HUES48 (cell line): ENCODE measurements at regions not wholly inside any gene's neighbourhood (a gene's known extent, or its start where the extent isn't known, plus 50 kb on each side); places are given as distances from the start of the nearest gene placed in this dataset.

Source experiments
- H3K27ac ChIP-seq: one replicate; pipeline ENCODE4 v1.7.0; 2013; ENCODE audit warnings: low read depth, low read length, inconsistent platforms
- H3K27me3 ChIP-seq: 2 replicates; pipeline ENCODE4 v1.6.1; 2013; ENCODE audit warnings: mild to moderate bottlenecking, low read length; ENCODE audit not compliant: control insufficient read depth, insufficient read depth
- H3K36me3 ChIP-seq: 2 replicates; pipeline ENCODE4 v1.6.1; 2013; ENCODE audit warnings: low read length; ENCODE audit not compliant: control insufficient read depth, insufficient read depth
- H3K4me1 ChIP-seq: 2 replicates; pipeline ENCODE4 v1.6.1; 2013; ENCODE audit warnings: mild to moderate bottlenecking, low read length; ENCODE audit not compliant: control insufficient read depth, insufficient read depth
- H3K4me3 ChIP-seq: 2 replicates; pipeline ENCODE4 v1.5.1; 2013; ENCODE audit warnings: mild to moderate bottlenecking, low read depth, low read length
- H3K9ac ChIP-seq: 2 replicates; pipeline ENCODE4 v1.6.1; 2013; ENCODE audit warnings: mild to moderate bottlenecking, low read depth, low read length, moderate library complexity
- H3K9me3 ChIP-seq: 2 replicates; pipeline ENCODE4 v1.6.1; 2013; ENCODE audit warnings: low read length; ENCODE audit not compliant: control insufficient read depth, insufficient read depth

DNA sequence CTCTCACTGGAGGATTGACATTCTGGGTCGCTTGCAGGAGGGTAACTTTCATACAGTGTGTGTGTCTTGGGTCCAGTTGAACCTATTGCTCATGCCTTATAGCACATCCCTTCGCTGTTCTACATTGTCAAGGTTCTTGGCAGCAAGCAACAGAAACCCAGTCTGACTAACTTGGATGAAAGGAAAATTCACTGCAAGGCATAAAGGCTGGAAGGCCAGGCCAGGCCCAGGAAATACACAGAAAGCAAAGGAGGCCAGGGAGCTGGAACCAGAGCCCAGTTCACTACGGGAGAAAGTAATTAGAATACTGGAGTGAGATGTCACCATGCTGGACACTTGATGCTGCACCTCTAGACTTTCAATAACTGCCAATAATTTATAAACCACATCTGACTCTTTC, 353.8 kb upstream of the GATB start:
- Histone ChIP-seq H3K9me3 (no peaks in the 10 kb centered on the region), H3K27me3 (no peaks in the 10 kb centered on the region), H3K4me3 (no peak overlapping the region), H3K9ac (no peak overlapping the region), H3K27ac (no peak overlapping the region), H3K36me3 (no peaks in the 10 kb centered on the region), H3K4me1 (no peaks in the 10 kb centered on the region)

DNA sequence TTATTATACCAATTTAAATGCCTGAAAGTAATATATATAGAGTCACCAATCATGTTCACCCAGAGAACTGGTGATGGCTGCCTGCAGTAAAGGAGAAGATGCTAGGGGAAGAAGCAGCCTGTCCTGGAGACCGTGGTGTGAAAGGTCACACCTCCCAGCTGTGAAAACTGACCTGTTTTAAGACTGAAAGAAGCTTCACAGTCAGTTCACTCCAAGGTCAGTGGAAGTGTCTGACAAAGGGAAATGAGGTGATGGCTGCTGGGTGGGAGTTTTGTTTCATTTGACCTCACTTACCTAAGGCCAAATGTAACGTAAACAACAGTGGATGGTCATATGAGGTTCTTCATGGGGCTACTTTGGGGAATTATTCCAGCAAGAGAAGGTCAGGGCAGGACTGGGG, 352.1 kb upstream of the GATB start:
- H3K27me3 ChIP-seq, result no peaks in the 10 kb centered on the region
- no peaks in the 10 kb centered on the region for H3K4me1 ChIP-seq

DNA sequence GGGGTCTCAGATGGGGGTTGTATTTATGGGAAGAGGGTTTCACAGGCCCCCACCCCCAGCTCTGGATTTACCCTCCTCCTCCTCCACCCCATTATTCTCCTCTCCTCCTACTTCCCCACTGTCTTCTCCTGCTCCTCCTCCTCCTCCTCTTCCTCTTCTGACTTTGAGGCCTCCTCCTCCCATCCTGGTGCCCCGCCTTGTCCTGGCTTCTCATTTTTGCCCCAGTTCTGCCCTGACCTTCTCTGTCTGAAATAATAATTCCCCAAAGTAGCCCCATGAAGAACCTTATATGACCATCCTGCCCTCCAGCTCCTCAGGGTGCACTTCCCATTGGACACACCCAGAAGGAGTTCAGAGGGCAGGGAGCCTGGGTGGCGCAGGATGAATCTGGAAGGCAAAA, 351.4 kb upstream of the GATB start:
- Histone ChIP-seq H3K36me3 (no peaks in the 10 kb centered on the region), H3K27ac (no peak overlapping the region), H3K4me3 (no peak overlapping the region), H3K27me3 (no peaks in the 10 kb centered on the region), H3K9ac (no peak overlapping the region), H3K4me1 (no peaks in the 10 kb centered on the region), H3K9me3 (no peaks in the 10 kb centered on the region)

More for the DNA sequence above, 352.1 kb upstream of the GATB start:
- H3K4me3 ChIP-seq, result no peak overlapping the region
- no peaks in the 10 kb centered on the region for H3K36me3 ChIP-seq
- no peak overlapping the region for H3K9ac ChIP-seq
- H3K9me3 ChIP-seq, result no peaks in the 10 kb centered on the region
- H3K27ac ChIP-seq, result no peak overlapping the region

DNA sequence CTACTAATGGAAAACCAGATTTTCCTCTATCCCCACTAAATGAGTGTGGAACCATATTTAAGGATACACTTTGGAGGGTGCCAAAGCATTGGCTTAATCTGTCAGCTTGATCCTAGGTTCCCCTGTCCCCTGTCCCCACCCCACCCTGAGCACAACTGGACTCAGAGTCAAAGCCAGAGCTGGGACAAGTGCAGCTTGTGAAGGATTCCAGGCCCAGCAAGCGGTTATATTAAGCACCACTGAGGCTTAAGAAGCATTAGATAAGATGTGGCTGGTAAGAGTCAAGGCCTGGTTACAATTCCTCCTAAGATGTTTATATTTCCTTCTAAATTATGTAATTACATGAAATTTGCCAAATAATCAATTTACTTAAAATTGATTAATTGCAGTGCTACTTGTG, 350.0 kb upstream of the GATB start:
- no peaks in the 10 kb centered on the region for H3K4me1 ChIP-seq
- H3K27ac ChIP-seq, result no peak overlapping the region
- H3K27me3 ChIP-seq, result no peaks in the 10 kb centered on the region
- no peaks in the 10 kb centered on the region for H3K36me3 ChIP-seq
- H3K9me3 ChIP-seq, result no peaks in the 10 kb centered on the region
- no peak overlapping the region for H3K4me3 ChIP-seq
- no peak overlapping the region for H3K9ac ChIP-seq

DNA sequence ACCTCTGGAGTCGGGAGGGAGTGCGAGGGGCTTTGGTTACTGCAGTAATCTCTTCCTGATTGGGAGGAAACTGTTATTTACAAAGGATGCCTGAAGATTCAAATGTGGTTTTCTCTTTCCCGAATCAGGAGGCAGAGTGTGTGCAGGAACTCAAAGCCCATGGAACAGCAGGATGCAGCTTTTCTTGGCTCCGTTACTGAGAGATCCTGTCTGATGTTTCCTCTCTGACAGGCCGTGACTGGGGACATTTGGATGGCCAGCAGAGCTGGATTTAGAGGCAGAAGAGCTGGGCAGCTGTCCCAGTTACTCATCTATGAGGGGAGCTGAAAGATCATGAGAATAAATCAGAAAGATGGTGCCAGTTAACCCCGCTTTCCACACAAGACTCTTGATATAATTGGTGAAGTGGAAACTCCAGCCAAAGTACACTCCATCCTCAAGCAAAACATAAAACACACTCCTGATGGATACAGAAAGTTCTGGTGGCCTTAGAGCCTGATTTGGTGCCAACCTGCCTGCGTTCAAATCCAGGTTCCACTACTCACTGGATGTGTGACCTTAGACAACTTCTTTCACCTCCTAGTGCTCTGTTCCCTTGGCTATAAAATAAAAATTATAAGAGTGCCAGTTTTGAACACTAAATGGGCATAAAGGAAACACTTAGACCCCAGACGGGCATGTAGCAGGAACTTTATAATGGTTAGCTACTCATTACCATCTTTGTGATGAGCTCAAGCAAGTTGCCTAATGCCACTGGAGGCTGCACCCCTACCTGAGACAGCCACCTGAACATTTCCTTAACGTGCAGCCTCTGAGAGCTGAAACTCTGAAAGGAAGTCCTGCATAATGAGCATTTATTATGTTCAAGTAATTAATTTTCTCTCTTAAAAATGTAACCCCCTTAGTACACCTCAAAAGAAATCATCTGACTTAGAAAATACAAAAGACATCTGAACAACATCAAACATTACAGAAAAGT, 349.0 kb upstream of the GATB start:
- Histone ChIP-seq H3K27ac (no peak overlapping the region), H3K27me3 (no peaks in the 10 kb centered on the region), H3K36me3 (no peaks in the 10 kb centered on the region), H3K4me1 (no peaks in the 10 kb centered on the region), H3K9me3 (no peaks in the 10 kb centered on the region), H3K9ac (no peak overlapping the region), H3K4me3 (no peak overlapping the region)

DNA sequence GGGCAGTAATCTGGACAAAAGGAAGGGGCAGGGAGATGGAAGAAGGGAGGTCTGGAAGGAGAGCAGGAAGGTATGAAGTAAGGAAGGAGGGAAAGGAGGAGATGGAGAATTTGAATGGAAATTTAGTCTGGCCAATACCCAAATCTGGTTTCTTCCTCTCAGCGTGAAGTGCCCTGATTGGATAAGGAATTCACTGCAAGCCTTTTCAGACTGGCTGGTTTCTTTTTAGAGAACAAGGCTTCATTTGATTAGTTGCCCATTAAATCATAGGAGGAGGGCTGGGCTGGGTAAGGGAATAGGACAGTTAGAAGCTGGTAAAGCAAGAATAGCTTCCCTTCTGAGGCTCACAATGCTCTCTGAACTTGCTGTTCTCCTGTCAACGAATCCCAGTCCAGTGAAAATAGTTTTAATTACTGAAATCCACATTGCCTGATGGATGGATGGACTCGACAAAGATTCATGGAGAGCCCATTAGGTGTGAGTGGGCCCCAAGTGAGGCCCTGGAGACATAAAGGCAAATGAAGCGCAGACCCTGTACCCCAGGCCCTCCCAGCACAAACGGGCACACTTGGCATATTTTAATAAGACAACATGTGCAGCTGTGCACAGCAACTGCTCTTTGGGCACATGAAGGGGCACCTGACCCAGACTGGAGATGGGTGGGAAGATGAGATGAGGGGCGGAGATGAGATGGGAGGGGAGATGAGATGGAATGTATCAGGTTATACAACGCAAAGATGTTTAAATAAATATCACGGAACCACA, 347.1 kb upstream of the GATB start:
- H3K9me3 ChIP-seq, result no peaks in the 10 kb centered on the region
- H3K36me3 ChIP-seq, result no peaks in the 10 kb centered on the region
- no peak overlapping the region for H3K27ac ChIP-seq
- H3K4me3 ChIP-seq, result no peak overlapping the region
- no peaks in the 10 kb centered on the region for H3K4me1 ChIP-seq
- no peak overlapping the region for H3K9ac ChIP-seq
- no peaks in the 10 kb centered on the region for H3K27me3 ChIP-seq

DNA sequence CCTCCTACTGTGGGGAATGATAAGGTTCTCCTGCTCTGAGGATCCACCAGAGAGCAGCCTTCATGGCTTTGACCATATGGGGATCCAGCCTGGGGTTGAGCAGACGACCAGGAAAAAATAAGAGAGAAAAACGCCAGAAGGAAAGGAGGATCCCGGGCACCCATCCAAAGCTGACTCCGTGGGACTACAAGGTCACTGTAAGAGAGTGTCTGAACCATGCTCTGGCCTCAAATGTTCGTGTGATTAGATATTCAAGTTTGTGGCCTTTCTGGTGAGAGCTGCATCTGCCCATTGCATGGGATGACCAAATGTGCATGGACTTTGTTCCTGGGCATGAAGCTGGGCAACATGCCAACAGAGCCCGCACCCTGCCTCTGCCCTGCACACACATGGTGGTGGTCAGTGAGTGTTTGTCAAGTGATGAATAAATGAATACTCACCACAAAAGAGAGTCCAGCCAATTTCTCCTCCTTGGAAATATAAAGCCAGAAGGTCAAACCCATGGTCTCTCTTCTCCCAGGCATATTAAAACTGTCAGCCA, 346.0 kb upstream of the GATB start:
- Histone ChIP-seq H3K27me3 (no peaks in the 10 kb centered on the region), H3K9ac (no peak overlapping the region), H3K27ac (no peak overlapping the region), H3K4me3 (no peak overlapping the region), H3K9me3 (no peaks in the 10 kb centered on the region), H3K36me3 (no peaks in the 10 kb centered on the region), H3K4me1 (no peaks in the 10 kb centered on the region)

DNA sequence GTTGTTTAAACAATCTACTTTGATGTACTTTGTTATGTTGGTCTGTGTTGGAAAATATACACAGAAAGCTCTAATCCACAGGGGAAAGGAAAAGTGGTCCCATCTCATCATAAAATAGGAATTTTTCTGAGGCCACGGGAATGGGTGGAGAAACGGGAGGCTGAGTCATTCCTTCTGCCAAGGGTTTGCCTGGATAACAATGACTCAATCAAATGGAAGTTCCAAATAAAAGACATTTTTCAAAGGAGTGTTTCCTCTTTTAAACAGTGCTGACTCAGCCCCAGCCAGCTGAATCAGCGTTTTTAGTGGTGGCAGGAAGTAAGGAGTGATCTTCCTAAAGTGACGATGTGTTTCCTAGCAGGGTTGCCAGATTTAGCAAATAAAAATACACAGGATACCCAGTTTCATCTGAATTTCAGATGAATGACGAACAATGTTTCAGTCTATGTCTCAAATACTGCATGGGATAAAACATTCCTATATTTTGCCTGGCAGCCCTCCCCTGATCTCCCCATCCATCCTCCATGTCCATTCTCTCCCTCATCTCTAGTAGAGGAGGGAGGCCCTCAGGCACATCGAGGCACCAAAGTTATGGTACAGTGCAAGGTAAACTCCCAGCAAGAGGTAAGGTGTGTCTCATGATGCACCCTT, 345.4 kb upstream of the GATB start:
- Histone ChIP-seq H3K9ac (no peak overlapping the region), H3K27me3 (no peaks in the 10 kb centered on the region), H3K9me3 (no peaks in the 10 kb centered on the region), H3K4me1 (no peaks in the 10 kb centered on the region), H3K4me3 (no peak overlapping the region), H3K27ac (no peak overlapping the region), H3K36me3 (no peaks in the 10 kb centered on the region)

DNA sequence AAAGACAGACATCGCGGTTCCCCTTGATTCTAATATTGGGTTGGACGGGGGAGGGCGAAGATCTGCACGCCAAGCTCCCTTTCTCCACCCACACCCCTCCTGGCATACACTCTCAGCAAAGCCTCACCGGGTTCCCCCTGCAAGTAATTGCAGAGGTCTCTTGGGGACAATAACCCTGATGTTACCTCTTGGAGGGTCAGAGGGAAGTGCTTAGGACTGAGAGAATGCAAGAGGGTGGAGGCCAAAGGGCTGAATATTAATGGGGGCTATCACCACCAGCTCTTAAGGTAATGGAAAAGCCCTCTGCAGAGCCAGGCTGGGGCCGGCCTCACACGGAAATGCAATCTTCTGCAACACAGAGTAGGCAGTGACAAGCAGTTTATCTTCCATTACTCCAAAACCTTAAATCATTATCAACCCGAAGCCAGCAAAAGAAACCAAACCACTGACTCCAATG, 344.1 kb upstream of the GATB start:
- Histone ChIP-seq H3K4me3 (no peak overlapping the region), H3K9me3 (no peaks in the 10 kb centered on the region), H3K27me3 (no peaks in the 10 kb centered on the region), H3K36me3 (no peaks in the 10 kb centered on the region), H3K27ac (no peak overlapping the region), H3K4me1 (no peaks in the 10 kb centered on the region), H3K9ac (no peak overlapping the region)

DNA sequence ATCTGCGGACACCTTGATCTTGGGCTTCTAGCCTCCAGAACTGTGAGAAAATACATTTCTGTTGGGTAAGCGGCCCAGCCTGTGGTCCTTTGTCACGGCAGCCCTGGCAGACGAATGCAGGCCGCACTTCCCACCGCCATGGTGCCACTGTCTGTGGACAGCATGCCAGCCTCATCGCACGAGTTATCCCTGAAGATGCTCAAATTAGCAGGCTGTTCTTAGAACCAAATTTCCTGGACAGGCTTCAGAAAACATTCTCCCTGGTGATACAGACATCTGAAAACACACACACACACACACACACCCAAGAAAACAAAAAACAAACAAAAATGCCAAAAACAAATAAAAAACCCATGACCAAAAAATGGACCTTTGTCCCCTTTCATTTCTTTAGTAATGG, 343.5 kb upstream of the GATB start:
- Histone ChIP-seq H3K27ac (no peak overlapping the region), H3K4me3 (no peak overlapping the region), H3K9me3 (no peaks in the 10 kb centered on the region), H3K27me3 (no peaks in the 10 kb centered on the region), H3K4me1 (no peaks in the 10 kb centered on the region), H3K36me3 (no peaks in the 10 kb centered on the region), H3K9ac (no peak overlapping the region)
